ENCODE measurements at regions not wholly inside any gene's neighbourhood (a gene's known extent, or its start where the extent isn't known, plus 50 kb on each side); places are given as distances from the start of the nearest gene placed in this dataset.

GRCh38 chr6:22219925-22220324 is 76.9 kb downstream of the PRL start:
- no peak overlapping the region for H3K4me3 ChIP-seq (ENCODE audit: low read depth in 1 of 2, low read length in 2 of 2)
- H3K4me1 ChIP-seq (ENCODE audit: control insufficient read depth in 1 of 2, insufficient read depth in 2 of 2, low read length in 2 of 2): no peaks in the 10 kb centered on the region
- H3K9me3 ChIP-seq (ENCODE audit: control insufficient read depth in 1 of 2, low read length in 2 of 2): no peaks in the 10 kb centered on the region
- H3K27ac ChIP-seq (ENCODE audit: low read length): no peak overlapping the region
- H3K36me3 ChIP-seq (ENCODE audit: control insufficient read depth in 1 of 2, insufficient read depth in 2 of 2, low read length in 2 of 2): no peaks in the 10 kb centered on the region
- no peaks in the 10 kb centered on the region for H3K27me3 ChIP-seq (ENCODE audit: low read depth, low read length)

DNA sequence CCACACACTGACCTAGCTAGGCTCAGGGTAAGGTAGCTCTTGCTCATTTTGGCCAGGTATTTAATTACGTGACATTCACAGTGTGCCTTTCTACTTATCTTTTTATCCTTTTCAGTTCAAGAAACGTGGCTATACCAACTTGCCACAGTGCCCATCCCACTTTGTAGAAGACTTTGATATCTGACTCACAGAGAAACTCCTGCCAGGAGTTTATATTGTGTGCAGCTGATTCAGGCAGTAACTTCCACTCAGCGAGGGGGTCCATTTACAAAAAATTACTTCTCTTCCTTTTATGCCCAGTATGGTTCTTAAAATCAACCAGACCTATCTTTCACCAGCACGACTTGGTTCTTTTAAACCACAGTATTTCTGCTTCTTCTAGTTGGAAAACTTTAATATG is 75.6 kb downstream of the PRL start:
- H3K27me3 ChIP-seq (ENCODE audit: low read depth, low read length): no peaks in the 10 kb centered on the region
- no peaks in the 10 kb centered on the region for H3K9me3 ChIP-seq (ENCODE audit: control insufficient read depth in 1 of 2, low read length in 2 of 2)
- H3K4me1 ChIP-seq (ENCODE audit: control insufficient read depth in 1 of 2, insufficient read depth in 2 of 2, low read length in 2 of 2): no peaks in the 10 kb centered on the region

GRCh38 chr6:22221630-22222029 is 75.2 kb downstream of the PRL start:
- H3K4me3 ChIP-seq (ENCODE audit: low read depth in 1 of 2, low read length in 2 of 2): no peak overlapping the region
- H3K4me1 ChIP-seq (ENCODE audit: control insufficient read depth in 1 of 2, insufficient read depth in 2 of 2, low read length in 2 of 2): no peaks in the 10 kb centered on the region
- H3K36me3 ChIP-seq (ENCODE audit: control insufficient read depth in 1 of 2, insufficient read depth in 2 of 2, low read length in 2 of 2): no peaks in the 10 kb centered on the region
- H3K27ac ChIP-seq (ENCODE audit: low read length): no peak overlapping the region
- H3K9me3 ChIP-seq (ENCODE audit: control insufficient read depth in 1 of 2, low read length in 2 of 2): no peaks in the 10 kb centered on the region
- H3K27me3 ChIP-seq (ENCODE audit: low read depth, low read length): no peaks in the 10 kb centered on the region

More for the DNA sequence above, 75.6 kb downstream of the PRL start:
- Histone ChIP-seq H3K27ac (ENCODE audit: low read length) (no peak overlapping the region), H3K4me3 (ENCODE audit: low read depth in 1 of 2, low read length in 2 of 2) (no peak overlapping the region), H3K36me3 (ENCODE audit: control insufficient read depth in 1 of 2, insufficient read depth in 2 of 2, low read length in 2 of 2) (no peaks in the 10 kb centered on the region)

GRCh38 chr6:22222469-22222868 is 74.4 kb downstream of the PRL start:
- H3K9me3 ChIP-seq (ENCODE audit: control insufficient read depth in 1 of 2, low read length in 2 of 2): no peaks in the 10 kb centered on the region
- H3K27me3 ChIP-seq (ENCODE audit: low read depth, low read length): no peaks in the 10 kb centered on the region
- no peaks in the 10 kb centered on the region for H3K36me3 ChIP-seq (ENCODE audit: control insufficient read depth in 1 of 2, insufficient read depth in 2 of 2, low read length in 2 of 2)
- H3K4me3 ChIP-seq (ENCODE audit: low read depth in 1 of 2, low read length in 2 of 2): no peak overlapping the region
- no peaks in the 10 kb centered on the region for H3K4me1 ChIP-seq (ENCODE audit: control insufficient read depth in 1 of 2, insufficient read depth in 2 of 2, low read length in 2 of 2)
- no peak overlapping the region for H3K27ac ChIP-seq (ENCODE audit: low read length)

- H3K27ac ChIP-seq (ENCODE audit: low read length): no peak overlapping the region
- H3K27me3 ChIP-seq (ENCODE audit: low read depth, low read length): no peaks in the 10 kb centered on the region
- no peaks in the 10 kb centered on the region for H3K9me3 ChIP-seq (ENCODE audit: control insufficient read depth in 1 of 2, low read length in 2 of 2)
- no peaks in the 10 kb centered on the region for H3K4me1 ChIP-seq (ENCODE audit: control insufficient read depth in 1 of 2, insufficient read depth in 2 of 2, low read length in 2 of 2)
- no peaks in the 10 kb centered on the region for H3K36me3 ChIP-seq (ENCODE audit: control insufficient read depth in 1 of 2, insufficient read depth in 2 of 2, low read length in 2 of 2)
- H3K4me3 ChIP-seq (ENCODE audit: low read depth in 1 of 2, low read length in 2 of 2): no peak overlapping the region
Measured at GRCh38 chr6:22227824-22228610, 68.8 kb downstream of the PRL start.

GRCh38 chr6:22231050-22231449 is 65.8 kb downstream of the PRL start:
- H3K4me1 ChIP-seq (ENCODE audit: control insufficient read depth in 1 of 2, insufficient read depth in 2 of 2, low read length in 2 of 2): no peaks in the 10 kb centered on the region
- no peak overlapping the region for H3K27ac ChIP-seq (ENCODE audit: low read length)
- H3K27me3 ChIP-seq (ENCODE audit: low read depth, low read length): no peaks in the 10 kb centered on the region
- no peaks in the 10 kb centered on the region for H3K9me3 ChIP-seq (ENCODE audit: control insufficient read depth in 1 of 2, low read length in 2 of 2)
- no peak overlapping the region for H3K4me3 ChIP-seq (ENCODE audit: low read depth in 1 of 2, low read length in 2 of 2)
- H3K36me3 ChIP-seq (ENCODE audit: control insufficient read depth in 1 of 2, insufficient read depth in 2 of 2, low read length in 2 of 2): no peaks in the 10 kb centered on the region

DNA sequence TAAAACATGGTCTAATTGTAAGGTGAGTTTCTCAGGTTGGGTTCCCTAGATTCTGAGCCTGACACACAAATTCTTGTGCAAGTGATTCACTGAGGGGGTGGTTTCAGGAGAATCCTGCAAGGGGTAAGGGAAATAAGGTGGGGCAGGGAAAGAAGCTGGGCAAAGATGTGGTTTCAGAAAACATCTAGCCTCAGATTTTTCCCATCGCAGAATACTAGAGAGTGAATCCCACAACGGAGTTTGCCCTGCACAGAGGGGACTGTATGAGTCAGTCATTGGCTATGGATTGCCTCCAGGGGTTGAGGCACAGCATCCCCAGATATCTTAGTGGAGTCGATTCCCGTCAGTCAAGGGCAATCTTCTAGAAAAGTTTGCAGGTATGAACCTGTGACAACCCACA is 65.2 kb downstream of the PRL start:
- Histone ChIP-seq H3K4me1 (ENCODE audit: control insufficient read depth in 1 of 2, insufficient read depth in 2 of 2, low read length in 2 of 2) (no peaks in the 10 kb centered on the region), H3K27ac (ENCODE audit: low read length) (no peak overlapping the region), H3K9me3 (ENCODE audit: control insufficient read depth in 1 of 2, low read length in 2 of 2) (no peaks in the 10 kb centered on the region), H3K36me3 (ENCODE audit: control insufficient read depth in 1 of 2, insufficient read depth in 2 of 2, low read length in 2 of 2) (no peaks in the 10 kb centered on the region), H3K4me3 (ENCODE audit: low read depth in 1 of 2, low read length in 2 of 2) (no peak overlapping the region), H3K27me3 (ENCODE audit: low read depth, low read length) (no peaks in the 10 kb centered on the region)

DNA sequence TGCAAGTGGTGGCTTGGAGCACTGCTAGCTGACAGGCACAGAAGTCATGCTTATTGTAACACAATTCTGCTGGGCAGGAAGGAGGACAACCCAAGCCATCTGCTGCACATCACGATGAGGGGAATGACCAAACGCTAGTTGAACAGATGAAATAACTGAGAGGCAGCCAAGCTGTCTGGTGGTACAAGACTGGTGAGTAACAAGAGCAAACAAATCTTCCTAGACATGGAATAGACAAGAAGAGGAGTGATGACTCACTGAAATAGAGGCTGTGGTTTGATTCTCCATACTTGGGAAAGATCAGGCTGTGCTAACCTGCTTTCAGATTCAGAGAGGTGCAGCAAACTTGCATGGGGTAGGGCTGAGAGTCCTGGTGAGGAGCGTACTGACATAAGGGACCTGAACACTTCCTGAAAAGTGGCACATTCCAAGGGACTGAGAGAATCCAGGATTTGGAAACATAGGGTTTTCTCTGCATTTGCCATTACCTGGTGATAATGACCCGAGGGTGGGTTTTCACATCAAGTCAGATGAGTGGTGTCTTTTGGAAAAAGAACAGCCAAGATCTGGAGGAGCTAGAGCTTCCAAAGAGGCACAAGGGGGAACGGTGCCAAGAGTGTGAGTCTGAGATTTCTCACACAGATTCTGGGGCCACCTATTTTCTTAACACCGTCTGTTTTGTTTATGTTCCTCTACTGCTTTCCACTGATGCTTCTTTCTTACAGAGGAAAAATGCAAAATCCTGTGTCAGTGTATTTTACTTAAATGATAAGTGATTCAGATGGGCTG is 60.0 kb downstream of the PRL start:
- Histone ChIP-seq H3K27ac (ENCODE audit: low read length) (no peak overlapping the region), H3K4me3 (ENCODE audit: low read depth in 1 of 2, low read length in 2 of 2) (no peak overlapping the region), H3K9me3 (ENCODE audit: control insufficient read depth in 1 of 2, low read length in 2 of 2) (no peaks in the 10 kb centered on the region), H3K27me3 (ENCODE audit: low read depth, low read length) (no peaks in the 10 kb centered on the region), H3K4me1 (ENCODE audit: control insufficient read depth in 1 of 2, insufficient read depth in 2 of 2, low read length in 2 of 2) (no peaks in the 10 kb centered on the region), H3K36me3 (ENCODE audit: control insufficient read depth in 1 of 2, insufficient read depth in 2 of 2, low read length in 2 of 2) (no peaks in the 10 kb centered on the region)
